BLaER1 (cell line): ENCODE measurements at regions not wholly inside any gene's neighbourhood (a gene's known extent, or its start where the extent isn't known, plus 50 kb on each side); places are given as distances from the start of the nearest gene placed in this dataset.

ENCODE experiments used
- H3K27ac ChIP-seq: shearing (Covaris generic); formaldehyde crosslinking; 2 replicates; pipeline ENCODE4 v1.8.1; 2022
- H3K27me3 ChIP-seq: shearing (Covaris generic); formaldehyde crosslinking; 2 replicates; pipeline ENCODE4 v1.8.1; 2022
- H3K36me3 ChIP-seq: shearing (Covaris generic); formaldehyde crosslinking; 2 replicates; pipeline ENCODE4 v1.8.1; 2022
- H3K4me1 ChIP-seq: shearing (Covaris generic); formaldehyde crosslinking; 2 replicates; pipeline ENCODE4 v1.8.1; 2022
- H3K4me2 ChIP-seq: shearing (Covaris generic); formaldehyde crosslinking; 2 replicates; pipeline ENCODE4 v1.8.1; 2022
- H3K4me3 ChIP-seq: shearing (Covaris generic); formaldehyde crosslinking; 2 replicates; pipeline ENCODE4 v1.8.1; 2022
- H3K9ac ChIP-seq: shearing (Covaris generic); formaldehyde crosslinking; 2 replicates; pipeline ENCODE4 v1.8.1; 2022
- H3K9me3 ChIP-seq: shearing (Covaris generic); formaldehyde crosslinking; 2 replicates; pipeline ENCODE4 v1.8.1; 2022
- H4K20me1 ChIP-seq: shearing (Covaris generic); formaldehyde crosslinking; 2 replicates; pipeline ENCODE4 v1.8.1; 2022
- Cebpa-rat ChIP-seq: shearing (Covaris generic); IDR thresholded peaks from 2 replicates; pipeline ENCODE4 v1.8.1; 2022

DNA sequence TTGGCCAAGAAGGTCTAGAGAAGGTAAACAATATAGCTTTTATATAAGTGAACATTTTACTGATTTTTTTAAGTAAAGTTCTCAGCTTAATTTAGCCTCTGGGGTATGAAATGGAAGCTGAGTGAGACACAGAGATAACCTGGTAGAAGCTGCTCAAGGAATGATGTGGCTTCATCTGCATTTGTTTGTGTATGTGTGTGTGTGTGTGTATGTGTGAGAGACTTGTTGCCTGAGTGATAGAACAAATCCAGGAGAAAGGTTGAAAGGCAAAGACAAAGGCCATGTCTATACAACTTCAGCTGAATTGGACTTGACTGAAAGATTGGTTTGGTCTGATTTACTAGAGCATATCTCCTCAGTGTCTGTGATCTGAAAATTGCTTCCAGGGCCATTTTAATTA is 63.6 kb downstream of the PCDH7 start:
- H3K4me2 ChIP-seq = no peak overlapping the region
- no peak for TF ChIP-seq Cebpa-rat
- no peaks in the 10 kb centered on the region for H4K20me1 ChIP-seq

DNA sequence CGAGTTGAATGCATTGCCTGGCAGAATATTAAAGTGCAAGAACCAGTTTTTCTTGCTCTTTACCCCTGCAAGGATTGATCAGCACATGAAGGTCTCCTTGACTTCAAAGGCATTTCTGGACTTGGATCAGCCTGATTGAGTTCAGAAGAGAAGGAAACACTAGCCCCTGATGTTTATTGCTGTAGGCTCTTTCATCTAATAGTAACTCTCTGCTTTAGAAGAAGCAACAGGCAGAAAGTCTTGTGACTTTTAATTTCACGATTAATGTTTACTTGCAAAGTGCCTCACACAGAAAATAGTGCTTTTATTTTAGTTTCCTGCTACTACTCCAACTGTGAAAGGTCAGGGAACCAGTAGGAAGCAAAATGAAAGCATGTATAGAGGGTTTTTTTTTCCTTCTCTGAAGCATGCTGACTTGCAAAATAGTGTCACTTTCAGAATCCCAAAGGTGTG is 69.1 kb downstream of the PCDH7 start:
- H3K4me3 ChIP-seq = no peak overlapping the region
- no peaks in the 10 kb centered on the region for H3K27me3 ChIP-seq
- H3K4me1 ChIP-seq = peaks cover 3% of the 10 kb centered on the region; the same call in 1 of the 2 replicates
- H3K9ac ChIP-seq = no peak overlapping the region
- no peak overlapping the region for H3K27ac ChIP-seq
- H3K9me3 ChIP-seq = no peaks in the 10 kb centered on the region
- H3K36me3 ChIP-seq = no peaks in the 10 kb centered on the region
- no peak for TF ChIP-seq Cebpa-rat
- no peaks in the 10 kb centered on the region for H4K20me1 ChIP-seq
- no peak overlapping the region for H3K4me2 ChIP-seq

More for the DNA sequence above, 63.6 kb downstream of the PCDH7 start:
- Histone ChIP-seq H3K4me3 (no peak overlapping the region), H3K9me3 (no peaks in the 10 kb centered on the region), H3K36me3 (no peaks in the 10 kb centered on the region), H3K4me1 (peaks cover 6% of the 10 kb centered on the region; the same call in 1 of the 2 replicates), H3K9ac (no peak overlapping the region), H3K27me3 (no peaks in the 10 kb centered on the region), H3K27ac (no peak overlapping the region)

DNA sequence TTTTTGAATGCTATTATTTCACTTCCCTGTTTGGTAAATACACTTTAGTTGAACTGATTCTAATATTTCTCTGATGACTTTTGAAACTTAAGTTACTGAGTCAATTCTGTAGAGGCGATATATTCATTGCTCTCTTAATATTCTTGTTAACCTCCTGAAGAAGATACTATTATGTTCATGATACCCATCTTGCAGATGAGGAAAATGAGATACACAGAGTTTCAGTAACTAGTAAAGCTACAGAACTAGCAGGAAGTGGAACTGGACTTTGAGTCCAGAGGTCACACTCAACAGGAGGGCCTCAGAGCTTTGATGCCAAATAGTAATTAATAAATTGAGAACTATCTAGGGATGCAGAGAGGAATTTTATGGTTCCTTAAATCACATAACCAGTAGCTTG is 70.0 kb downstream of the PCDH7 start:
- no peaks in the 10 kb centered on the region for H3K9me3 ChIP-seq
- no peak overlapping the region for H3K9ac ChIP-seq
- H3K36me3 ChIP-seq = no peaks in the 10 kb centered on the region
- no peak for TF ChIP-seq Cebpa-rat
- H3K4me3 ChIP-seq = no peak overlapping the region
- H3K4me1 ChIP-seq = peaks cover 3% of the 10 kb centered on the region; the same call in 1 of the 2 replicates
- no peaks in the 10 kb centered on the region for H3K27me3 ChIP-seq
- H3K27ac ChIP-seq = no peak overlapping the region
- no peak overlapping the region for H3K4me2 ChIP-seq
- no peaks in the 10 kb centered on the region for H4K20me1 ChIP-seq

DNA sequence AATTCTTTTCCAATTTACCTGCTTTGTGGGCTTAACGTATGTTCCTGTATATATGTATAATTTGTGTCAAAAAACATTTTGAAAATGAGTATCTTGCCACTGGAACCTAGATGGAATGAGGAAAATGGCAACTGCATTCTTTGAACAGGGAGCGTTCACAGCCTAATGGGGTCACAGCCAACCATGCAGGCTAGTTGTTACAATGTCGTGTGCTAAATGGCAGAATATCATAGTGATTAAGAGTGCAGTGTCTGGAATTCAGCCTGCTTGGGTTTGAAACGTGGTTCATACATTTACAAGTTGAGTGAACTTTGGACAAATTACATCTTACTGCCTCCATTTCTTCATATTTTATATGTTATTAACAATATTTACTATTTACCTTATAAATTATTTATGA is 70.8 kb downstream of the PCDH7 start:
- H4K20me1 ChIP-seq = no peaks in the 10 kb centered on the region
- H3K9ac ChIP-seq = no peak overlapping the region
- H3K4me3 ChIP-seq = no peak overlapping the region
- no peak for TF ChIP-seq Cebpa-rat
- H3K27me3 ChIP-seq = no peaks in the 10 kb centered on the region
- no peak overlapping the region for H3K27ac ChIP-seq
- no peaks in the 10 kb centered on the region for H3K9me3 ChIP-seq
- H3K36me3 ChIP-seq = no peaks in the 10 kb centered on the region
- no peak overlapping the region for H3K4me2 ChIP-seq
- peaks cover 3% of the 10 kb centered on the region; the same call in 1 of the 2 replicates for H3K4me1 ChIP-seq

DNA sequence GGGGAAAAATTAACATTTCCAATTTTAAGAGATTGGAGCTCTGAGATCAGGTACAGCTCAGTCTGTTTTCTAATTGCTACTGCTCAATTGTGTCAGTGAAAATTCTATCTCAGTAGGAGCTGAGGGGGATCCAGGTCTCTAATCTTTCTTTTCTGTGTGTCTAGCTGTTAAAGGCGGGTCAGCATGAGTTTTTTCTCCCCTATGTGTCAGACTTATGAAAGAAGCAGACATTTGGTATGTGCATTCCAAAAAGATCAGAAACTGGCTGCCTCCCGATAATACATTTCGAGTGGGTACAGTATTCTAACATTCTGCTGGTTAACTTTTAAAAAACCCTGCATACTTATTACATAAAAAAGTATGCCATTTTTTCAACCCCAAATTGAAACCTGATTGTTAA is 72.4 kb downstream of the PCDH7 start:
- no peaks in the 10 kb centered on the region for H4K20me1 ChIP-seq
- H3K4me2 ChIP-seq = no peak overlapping the region
- H3K4me1 ChIP-seq = peaks cover 3% of the 10 kb centered on the region; the same call in 1 of the 2 replicates
- H3K4me3 ChIP-seq = no peak overlapping the region
- no peaks in the 10 kb centered on the region for H3K9me3 ChIP-seq
- H3K9ac ChIP-seq = no peak overlapping the region
- no peak overlapping the region for H3K27ac ChIP-seq
- H3K27me3 ChIP-seq = no peaks in the 10 kb centered on the region
- no peak for TF ChIP-seq Cebpa-rat
- no peaks in the 10 kb centered on the region for H3K36me3 ChIP-seq

DNA sequence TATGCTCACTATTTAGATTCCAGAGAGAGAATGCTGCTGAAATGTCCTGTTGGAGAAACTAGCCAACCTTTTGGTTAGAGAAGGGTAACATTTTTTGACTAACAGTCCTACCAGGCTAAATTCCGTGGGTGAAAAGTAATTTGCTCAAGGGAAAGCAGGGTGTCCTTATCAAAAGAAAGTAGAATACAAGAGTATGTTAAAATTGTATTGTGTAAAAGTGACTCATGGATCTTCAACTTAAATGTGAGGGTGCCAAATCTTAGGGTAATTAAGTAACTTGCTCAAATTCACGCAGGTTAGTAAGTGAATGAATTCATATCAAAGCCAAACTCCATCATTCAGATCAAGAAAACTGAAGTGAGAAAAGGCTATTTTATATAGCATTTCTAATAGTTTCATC is 81.7 kb downstream of the PCDH7 start:
- no peaks in the 10 kb centered on the region for H3K27me3 ChIP-seq
- no peak overlapping the region for H3K4me3 ChIP-seq
- no peak for TF ChIP-seq Cebpa-rat
- no peaks in the 10 kb centered on the region for H3K4me1 ChIP-seq
- H4K20me1 ChIP-seq = no peaks in the 10 kb centered on the region
- no peak overlapping the region for H3K9ac ChIP-seq
- H3K9me3 ChIP-seq = no peaks in the 10 kb centered on the region
- H3K27ac ChIP-seq = no peak overlapping the region
- H3K36me3 ChIP-seq = no peaks in the 10 kb centered on the region
- H3K4me2 ChIP-seq = no peak overlapping the region

DNA sequence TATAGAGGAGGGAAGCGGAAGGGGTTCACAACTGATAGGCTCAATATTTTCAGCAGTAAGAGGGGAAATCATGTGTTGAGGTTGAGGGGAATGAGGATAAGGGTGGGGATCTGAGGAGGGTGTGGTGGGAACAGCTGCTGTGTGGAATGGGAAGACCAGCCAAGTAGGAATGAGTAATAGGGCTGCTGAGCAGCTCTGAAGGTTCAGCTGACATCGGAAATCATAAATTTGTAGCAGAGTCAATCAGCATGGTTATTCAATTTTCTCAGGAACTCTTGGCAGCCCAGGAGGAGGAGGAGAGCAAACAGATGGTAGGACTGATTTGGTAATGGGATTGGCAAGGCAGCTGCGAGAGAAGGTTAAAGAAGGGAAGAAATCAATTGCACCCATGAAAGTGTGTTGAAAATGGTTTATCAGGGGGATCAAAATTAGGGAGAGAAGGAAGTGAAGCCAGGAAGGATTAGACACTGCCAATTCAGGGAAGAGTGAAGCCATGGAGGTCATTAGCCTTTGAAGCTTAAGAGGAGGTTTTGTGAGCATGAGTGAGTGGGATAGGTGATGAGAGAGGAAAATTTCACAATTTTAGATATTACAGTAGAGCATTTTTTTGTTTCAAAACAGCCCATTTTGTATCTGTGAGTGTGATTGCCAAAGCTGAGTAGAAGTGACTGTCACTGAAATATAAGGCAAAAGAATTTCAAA is 82.6 kb downstream of the PCDH7 start:
- Histone ChIP-seq H4K20me1 (no peaks in the 10 kb centered on the region), H3K27ac (no peak overlapping the region), H3K4me1 (no peaks in the 10 kb centered on the region), H3K27me3 (no peaks in the 10 kb centered on the region), H3K9ac (no peak overlapping the region), H3K36me3 (no peaks in the 10 kb centered on the region), H3K4me3 (no peak overlapping the region), H3K9me3 (no peaks in the 10 kb centered on the region), H3K4me2 (no peak overlapping the region)
- TF ChIP-seq Cebpa-rat = no peak

DNA sequence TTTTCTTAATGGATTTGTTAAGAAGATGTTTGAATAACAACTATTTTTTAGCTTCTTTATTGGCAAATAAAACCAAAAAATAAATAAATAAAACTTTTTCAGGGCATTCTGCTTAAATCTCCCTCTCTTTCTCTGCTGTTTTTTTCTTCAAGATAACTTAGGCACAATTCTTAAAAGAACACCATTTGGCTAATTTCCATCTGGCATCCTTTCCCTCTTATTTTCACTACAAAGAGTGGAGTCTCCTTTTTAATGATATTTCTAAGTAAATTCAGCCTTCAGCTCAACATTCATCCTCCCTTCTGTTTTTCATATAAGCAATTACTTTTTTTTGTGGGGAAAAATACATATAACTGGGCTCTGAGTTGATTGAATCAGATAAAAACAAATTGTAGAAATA is 88.1 kb downstream of the PCDH7 start:
- Histone ChIP-seq H3K9me3 (no peaks in the 10 kb centered on the region), H3K4me1 (no peaks in the 10 kb centered on the region), H3K27me3 (no peaks in the 10 kb centered on the region), H3K9ac (no peak overlapping the region), H4K20me1 (no peaks in the 10 kb centered on the region), H3K4me2 (no peak overlapping the region), H3K36me3 (no peaks in the 10 kb centered on the region), H3K4me3 (no peak overlapping the region), H3K27ac (no peak overlapping the region)
- no peak for TF ChIP-seq Cebpa-rat

DNA sequence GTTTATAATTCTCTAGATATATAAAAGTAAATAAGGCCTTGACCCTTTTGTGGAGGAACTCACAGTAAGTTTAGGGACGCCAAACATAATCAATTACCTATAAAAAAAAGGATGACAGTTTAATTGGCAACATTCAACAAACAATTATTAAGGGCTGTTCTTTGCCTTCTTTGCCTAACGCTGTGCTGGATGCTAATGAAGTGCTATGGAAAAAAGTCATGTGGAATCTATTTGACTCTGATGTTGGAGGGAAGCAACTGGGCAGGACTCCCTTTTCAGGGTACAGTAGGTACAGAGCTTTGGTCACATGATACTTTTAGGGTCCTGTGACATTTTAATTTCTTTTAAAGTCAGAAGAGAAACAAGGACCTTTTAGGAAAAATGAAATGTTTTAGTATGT is 91.1 kb downstream of the PCDH7 start:
- no peaks in the 10 kb centered on the region for H3K36me3 ChIP-seq
- H3K9ac ChIP-seq = no peak overlapping the region
- no peak overlapping the region for H3K27ac ChIP-seq
- H3K4me1 ChIP-seq = no peaks in the 10 kb centered on the region
- no peaks in the 10 kb centered on the region for H3K27me3 ChIP-seq
- H3K4me3 ChIP-seq = no peak overlapping the region
- H3K4me2 ChIP-seq = no peak overlapping the region
- H3K9me3 ChIP-seq = no peaks in the 10 kb centered on the region
- no peak for TF ChIP-seq Cebpa-rat
- no peaks in the 10 kb centered on the region for H4K20me1 ChIP-seq

DNA sequence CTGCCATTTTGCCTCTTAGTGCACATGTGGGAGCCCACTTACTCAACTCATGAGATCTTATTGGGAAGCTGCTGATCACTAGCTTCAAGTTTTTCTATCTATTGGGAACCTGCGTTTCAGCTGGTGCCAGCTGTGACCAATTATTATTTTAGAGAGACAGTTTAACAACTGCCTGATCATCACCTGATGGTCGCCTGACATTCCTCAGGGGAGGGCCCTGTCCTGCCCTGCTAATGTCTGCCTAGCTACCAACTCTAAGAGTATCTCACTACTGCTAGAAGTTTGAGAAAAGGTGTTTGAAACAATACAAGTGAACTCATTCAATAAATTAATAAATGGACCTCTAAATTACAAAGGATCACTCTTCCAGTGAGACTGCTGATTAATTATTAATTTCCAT is 95.5 kb downstream of the PCDH7 start:
- Histone ChIP-seq H3K27ac (no peak overlapping the region), H3K4me2 (no peak overlapping the region), H3K36me3 (no peaks in the 10 kb centered on the region), H3K4me1 (peaks cover 7% of the 10 kb centered on the region), H3K9me3 (no peaks in the 10 kb centered on the region), H3K27me3 (no peaks in the 10 kb centered on the region), H3K4me3 (no peak overlapping the region), H4K20me1 (no peaks in the 10 kb centered on the region), H3K9ac (no peak overlapping the region)
- no peak for TF ChIP-seq Cebpa-rat

DNA sequence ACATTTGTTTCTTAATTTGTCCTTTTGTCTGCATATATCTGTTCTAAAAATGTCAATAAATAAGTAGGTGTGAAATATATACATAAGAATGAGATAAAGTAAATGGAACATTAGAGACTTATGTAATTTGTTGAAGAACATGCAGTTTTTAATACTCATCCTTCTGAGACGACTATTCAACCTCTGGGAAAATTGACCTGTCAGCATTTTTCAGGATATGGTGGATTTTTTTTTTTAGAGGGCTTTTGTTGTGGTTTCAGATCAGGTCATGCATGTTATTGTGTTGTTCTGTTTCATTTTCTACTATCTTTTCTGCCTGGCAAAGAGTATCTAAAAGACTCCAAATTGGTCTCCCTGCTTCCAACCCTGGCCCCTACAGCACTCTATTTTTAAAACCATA is 97.3 kb downstream of the PCDH7 start:
- Histone ChIP-seq H3K27me3 (no peaks in the 10 kb centered on the region), H3K4me1 (peaks cover 7% of the 10 kb centered on the region), H3K9ac (no peak overlapping the region), H3K4me3 (no peak overlapping the region), H3K27ac (no peak overlapping the region), H3K4me2 (peak overlapping the region; percentile 42), H4K20me1 (no peaks in the 10 kb centered on the region), H3K36me3 (no peaks in the 10 kb centered on the region), H3K9me3 (no peaks in the 10 kb centered on the region)
- TF ChIP-seq Cebpa-rat = no peak
